Fibroblast of skin of right biceps (primary cell): ENCODE measurements at regions not wholly inside any gene's neighbourhood (a gene's known extent, or its start where the extent isn't known, plus 50 kb on each side); places are given as distances from the start of the nearest gene placed in this dataset.
"Not testable (repeated sequence)": the region's sequence is repeated elsewhere in the genome, so short reads cannot be mapped to it uniquely, and the experiment has no call there.

Experiments
- DNase-seq: peaks from one replicate; pipeline ENCODE4 v3.0.0-alpha.2; 2013

DNA sequence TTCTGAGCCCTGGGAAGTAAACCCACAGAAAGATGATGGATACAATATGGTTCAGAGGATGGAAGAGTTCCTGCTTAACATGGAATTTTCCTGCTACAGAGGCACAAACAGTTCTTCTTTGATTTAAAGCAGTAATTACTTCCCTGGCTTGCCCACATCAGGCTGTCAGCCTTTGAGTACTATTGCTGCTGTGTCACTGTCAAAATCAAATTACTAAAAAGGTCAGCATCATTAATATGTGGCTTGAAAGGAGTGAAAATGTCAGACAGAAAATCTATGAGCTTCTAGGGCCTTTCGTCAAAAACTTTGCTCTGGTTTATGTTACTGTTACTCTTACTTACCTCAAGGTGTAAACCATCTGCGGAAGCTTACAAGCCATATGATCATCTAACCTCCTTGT, 98.6 kb upstream of the DPT start:
- DNase-seq = no peak

DNA sequence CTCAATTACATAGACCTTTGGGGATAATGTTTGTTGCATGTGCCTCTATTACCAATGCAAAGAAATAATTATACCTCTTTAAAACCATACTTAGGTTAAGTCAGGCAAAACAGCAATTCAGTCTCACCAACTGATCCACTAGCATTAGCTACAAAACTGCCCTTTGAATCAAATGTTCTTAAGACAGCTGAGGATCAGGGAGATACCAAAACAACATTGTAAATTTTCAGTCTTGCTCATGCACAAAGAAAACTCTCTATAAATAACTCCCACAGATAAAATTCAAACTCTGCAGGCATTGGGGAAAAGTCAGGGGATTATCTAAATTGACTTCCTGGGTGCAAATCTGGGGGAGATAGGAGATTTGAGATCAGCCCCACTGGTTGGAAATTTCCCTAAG, 100.9 kb upstream of the DPT start:
- no peak for DNase-seq

DNA sequence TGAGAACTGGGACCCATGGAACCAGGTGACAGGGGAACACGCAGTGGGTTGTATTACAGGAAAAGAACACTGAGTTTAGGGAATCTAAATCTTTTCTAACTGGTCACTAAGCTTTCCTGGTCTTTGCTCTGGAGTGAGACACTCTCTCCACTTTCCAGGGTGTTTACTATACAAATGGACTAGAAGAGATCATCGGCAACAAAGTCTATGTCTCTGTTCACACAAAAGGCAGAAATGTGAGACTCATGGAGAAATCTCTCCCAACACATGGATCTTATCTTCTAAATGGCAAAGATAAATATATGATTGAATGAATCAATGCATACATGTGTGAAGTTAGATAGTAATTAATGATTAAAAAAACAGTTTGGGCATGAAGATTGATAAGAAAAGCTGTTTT, 101.6 kb upstream of the DPT start:
- DNase-seq = no peak

DNA sequence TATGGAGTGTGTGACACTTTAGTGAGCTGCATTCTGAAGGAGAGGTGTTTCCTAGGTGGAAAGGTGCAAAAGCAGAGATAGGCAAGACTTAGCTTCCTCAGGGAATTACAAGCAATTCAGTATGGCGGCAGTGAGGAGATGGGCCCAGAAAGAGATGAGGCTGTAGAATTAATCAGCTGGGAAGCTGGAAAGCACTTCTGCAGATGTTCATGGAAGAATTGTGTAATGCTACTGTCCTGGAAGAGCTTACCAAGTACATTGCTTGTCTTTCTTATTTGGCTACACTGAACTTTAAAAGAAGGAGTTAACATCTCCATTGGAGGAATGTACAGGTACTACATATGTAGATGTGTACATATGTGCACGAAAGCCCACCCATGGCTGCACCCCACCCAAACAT, 103.7 kb upstream of the DPT start:
- DNase-seq = no peak

DNA sequence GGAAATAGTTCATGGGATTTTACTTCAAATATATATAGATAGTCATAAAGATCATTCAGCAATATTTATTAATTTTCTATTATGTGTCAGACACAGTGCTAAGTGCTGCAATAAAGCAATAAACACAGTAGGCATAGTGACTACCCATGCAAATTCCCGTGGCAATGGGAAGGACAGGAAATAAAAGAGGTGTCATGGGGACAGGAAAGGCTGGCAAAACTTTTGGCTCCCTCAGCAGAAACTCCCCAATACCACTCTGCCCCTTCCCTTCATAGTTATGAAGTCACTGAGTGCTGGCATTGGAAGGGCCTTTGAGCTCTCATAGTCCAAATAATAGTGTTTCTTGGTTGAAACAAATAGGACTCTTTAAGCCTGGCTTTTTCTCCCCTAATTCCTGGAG, 104.4 kb upstream of the DPT start:
- DNase-seq = no peak

DNA sequence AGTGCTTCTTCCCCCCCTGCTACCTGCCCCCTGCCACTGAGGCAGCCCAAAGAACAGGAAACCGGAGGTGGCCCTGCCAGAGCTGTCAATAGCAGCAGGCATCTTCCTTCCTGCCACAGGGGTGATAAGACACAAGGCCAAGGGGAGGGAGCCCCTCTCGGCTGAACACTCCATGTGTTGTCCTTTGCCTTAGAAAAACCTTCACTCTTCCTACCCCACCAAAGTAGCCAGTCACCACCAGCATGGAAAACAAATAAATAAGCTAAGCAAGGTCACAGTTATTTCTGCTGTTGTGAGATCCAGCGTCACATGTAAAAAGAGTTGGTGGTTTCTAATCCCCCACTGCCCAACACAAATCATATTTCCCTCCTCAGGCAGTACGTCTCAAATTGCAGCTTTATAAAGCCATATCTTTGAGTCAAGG, 104.8 kb upstream of the DPT start:
- DNase-seq = no peak

DNA sequence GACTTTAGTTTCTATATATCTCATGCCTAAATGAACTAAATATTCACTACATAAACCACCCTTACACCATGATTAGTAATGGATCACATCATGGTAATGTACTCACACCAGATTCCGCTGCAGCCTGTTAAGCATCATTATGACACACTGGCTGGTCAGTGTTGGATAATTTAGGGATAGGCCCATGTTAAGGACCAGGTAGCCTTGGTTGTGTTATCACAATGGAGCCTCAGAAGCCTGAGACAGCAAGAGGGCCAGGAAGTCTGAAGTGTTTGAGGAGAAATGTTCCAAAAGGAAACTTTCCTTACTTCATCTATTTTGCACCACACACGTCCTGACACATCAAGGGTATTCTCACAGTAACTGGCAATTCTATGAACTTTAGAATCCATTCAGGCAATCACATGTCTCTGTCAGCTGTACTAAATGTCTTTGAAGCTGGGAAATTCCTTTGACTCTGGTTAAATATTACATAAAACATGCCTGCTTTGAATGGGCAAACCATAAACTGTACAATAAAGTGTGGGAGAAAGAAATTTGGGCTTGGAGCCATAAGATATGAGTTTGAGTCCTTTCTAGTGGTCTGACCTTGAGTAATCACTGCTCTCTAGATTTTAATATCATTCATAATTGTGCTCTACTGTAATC, 105.3 kb upstream of the DPT start:
- DNase-seq = no peak

DNA sequence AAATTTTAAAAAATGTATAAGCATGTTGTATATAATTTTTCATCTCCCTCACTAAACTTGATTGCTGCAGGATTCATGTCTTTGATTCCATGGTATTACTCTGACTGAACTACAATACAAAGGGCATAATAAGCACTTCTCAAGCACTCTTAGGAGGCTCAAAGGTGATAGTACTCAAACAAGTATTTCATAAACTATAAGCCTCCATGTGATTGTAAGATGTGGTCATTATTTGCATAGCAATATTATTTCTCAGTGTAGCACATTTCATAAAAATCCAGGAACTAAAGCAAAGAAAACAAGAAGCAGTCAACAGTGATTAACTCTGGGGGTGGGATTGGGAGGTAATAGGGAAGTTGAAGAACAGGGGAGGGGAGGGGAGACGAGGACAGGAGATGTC, 106.2 kb upstream of the DPT start:
- DNase-seq = no peak

DNA sequence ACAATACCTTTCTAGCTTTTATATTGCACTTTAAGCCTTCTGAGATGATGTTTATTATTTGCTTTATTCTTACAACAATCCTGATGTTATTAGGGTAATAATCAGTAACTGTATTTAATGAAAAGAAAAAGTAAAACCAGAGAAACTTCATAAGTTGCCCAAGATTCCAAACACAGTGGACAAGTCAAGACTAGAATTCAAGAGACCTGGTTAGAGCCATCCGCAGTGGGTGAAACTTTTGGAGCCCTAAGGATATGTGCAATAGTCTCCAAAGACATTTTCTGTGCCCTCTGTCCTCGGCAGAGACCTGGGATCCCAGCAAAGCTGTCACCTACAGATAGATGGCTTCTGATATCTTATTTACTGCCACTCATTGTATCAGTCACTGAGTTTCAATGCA, 106.8 kb upstream of the DPT start:
- no peak for DNase-seq

DNA sequence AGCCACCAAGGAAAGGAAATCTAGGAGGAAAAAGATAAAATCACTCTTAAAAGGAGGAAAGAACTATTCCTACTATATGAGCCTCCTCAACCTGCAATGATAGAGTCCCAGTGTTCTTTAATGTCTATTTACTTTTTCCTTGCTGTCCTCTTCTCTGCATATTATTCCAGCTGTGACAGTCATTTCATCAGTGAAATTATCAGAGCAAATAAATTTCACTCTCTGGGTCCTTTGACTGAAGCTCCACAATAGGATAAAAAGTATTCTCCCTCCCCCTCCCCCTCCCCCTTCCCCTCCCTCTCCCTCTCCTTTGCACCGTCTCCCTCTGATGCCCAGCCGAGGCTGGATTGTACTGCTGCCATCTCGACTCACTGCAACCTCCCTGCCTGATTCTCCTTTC, 107.5 kb upstream of the DPT start:
- DNase-seq = no peak

DNA sequence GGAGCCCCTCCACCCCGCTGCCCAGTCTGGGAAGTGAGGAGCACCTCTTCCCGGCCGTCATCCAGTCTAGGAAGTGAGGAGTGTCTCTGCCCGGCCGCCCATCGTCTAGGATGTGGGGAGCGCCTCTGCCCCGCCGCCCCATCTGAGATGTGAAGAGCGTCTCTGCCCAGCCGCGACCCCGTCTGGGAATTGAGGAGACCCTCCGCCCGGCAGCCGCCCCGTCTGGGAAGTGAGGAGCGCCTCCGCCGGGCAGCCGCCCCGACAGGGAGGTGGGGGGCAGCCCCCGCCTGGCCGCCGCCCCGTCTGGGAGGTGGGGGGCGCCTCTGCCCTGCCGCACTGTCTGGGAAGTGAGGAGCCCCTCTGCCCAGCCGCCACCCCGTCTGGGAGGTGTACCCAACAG, 108.2 kb upstream of the DPT start:
- not testable (repeated sequence) for DNase-seq

DNA sequence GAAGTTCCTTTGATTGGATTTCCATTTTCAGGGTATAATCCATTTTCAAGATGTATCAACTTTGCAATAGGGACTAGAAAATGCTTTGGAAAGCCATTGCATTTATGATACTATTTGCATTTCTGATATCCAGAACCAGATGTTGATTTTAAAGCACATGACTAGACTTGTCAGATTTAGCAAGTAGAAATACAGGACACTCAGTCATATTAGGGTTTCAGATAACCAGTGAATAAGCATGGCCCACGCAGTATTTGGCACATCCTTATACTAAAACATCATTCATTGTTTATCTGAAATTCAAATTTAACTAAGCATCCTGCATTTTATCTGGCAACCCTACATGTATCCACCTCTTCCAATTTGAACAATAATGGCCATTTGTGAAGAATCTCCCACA, 113.3 kb upstream of the DPT start:
- no peak for DNase-seq

DNA sequence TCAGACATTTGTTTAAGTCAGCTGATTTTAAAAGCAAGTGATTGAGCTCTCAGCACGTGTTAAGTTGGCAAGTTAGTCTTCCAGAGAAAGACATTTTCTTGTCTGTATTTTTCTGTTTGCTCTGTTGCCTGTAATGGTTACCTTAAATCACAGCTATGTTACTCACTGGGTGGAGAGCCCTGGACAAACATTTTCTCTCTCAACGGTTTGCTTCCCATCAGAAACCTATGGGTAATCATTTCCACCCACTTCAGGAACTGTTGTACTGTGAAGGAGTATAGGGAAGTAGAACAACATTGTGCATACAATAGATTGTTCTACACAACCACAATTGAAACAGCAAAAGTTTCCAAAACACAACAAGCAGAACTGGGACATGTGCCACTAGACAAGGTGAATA, 113.9 kb upstream of the DPT start:
- no peak for DNase-seq

DNA sequence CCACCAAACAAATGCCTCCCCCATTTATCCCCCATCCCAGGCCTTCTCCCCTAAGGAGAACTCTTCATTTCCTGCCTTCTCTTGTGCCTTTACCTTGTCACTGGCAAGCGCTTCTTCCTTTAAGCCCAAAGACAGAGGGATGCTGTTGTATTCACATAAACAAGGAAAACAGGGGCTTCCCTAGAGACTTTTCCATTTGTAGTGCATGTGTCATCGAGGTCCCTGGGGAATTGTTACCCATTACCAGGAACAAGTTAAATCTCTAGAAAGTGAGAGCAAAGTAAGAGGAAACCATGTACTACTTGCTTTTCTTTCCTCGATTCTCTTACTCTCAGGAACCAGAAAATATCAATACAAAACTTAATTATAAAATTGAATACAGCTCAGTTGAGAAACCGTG, 114.4 kb upstream of the DPT start:
- DNase-seq = no peak

DNA sequence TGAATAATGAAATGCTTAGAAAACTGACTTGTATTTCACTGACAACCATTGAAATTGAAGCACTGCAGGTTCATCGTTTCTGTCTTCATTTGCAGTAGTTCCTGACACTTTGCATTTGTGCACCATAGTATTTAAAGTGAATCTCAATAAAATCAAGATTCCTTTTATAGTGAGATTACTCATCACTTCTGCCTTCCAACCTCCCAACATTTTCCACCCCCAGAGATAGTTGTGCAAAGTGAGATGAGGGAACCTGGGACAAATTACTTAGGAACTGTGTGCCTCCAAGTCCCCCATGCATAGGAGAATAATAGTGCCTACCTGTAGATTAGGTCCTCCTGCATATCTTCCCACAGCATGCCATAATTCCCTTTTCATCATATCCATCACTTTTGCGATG, 114.9 kb upstream of the DPT start:
- DNase-seq = no peak

DNA sequence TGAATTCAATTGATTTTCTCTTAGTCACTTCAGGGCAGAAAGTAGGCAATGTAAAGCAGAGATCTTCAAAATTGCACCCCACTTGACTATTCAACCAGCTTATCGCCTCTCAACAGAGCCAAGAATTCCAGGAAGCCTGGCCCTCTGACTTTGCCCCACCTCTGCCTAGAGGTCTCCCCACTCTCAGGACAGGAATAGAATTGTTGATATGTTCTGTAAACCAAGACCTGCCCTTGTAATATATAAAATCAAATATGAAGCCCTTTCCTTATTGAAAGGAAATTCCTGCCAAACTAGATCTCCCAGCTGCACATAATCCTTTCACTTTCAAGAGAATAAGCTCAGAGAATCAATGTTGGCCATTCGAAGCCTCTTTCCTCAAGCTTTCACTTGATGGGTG, 116.1 kb upstream of the DPT start:
- DNase-seq = no peak

DNA sequence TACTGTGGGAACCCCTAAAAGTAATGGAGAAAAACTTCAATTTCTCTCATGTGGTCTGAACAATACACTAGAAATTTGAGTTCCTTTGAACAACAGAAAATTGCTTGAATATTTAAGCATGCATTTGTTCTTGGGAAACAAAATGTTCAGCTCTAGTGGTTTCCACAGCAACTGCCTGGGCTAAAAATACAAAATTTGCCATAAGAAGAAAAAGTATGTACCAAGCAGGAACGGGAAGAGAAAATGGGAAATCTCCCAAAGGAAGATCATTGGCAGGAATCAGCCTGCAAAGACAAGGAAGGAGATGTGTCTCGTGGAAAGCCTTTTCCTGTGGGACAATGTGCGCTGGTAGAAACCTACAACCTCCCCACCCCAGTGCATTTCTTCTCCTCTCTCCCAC, 119.0 kb upstream of the DPT start:
- DNase-seq = no peak

DNA sequence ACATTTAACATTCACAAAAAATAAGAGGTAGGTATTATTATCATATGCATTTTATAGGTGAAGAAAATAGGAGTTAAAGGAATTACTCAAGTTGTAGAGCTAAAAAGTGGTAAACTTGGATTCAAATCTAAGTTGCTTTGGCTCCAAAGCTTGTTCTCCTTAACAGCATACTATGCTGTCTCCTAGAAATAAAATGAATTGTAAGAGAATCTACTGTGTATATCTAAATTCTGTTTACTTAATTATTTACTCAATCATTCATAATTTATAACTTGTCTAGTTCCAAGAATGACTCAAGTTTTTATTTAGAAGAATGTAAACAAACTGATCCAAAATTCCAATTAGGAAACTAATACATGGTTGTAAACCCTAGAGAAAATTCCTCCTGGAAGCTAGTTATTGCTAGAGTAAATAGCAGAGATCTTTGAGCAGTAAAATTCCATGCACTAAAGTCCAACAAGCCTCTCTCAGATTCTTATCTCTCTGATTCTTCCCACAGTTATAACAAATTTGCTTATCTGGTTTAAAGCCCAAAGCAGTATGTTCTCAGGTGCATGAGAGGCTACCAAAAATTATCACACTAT, 132.5 kb upstream of the DPT start:
- DNase-seq = no peak

DNA sequence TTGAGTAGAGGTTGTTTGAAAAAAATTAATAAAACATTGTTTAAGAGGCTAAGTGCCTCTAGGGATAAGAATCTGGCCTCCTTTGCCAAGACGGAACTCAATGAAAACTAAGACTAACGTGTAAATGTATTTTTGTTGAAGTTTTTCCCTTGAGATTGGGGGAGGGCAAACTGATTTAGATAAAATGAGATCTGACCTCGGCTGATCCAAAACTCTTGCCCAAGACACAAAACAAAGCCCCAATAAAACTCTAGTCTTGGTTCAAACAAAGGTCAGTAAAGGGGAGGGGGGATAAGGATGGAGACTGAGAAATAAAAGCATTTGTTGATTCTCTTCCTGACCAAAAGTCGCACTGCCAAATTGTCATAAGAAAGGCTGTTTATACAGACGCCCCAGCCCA, 134.8 kb upstream of the DPT start:
- no peak for DNase-seq

DNA sequence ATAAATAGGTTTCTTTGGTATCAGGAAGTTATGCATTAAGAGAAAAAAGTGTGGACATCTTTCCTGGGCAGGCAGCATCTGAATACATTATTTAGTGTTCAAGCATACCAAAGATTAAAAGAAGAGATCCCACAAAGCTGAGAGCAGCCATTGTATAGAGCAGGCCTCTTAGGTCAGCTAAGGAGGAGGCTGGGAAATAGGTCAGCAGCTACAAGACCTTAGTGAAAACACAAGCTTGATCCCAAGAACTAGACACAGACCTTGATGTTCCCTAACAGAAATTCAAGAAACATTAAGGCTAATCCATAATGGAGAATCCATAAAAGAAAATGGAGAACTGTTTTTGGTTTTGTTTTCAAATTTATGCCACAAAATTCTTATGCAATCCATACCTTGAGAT, 135.3 kb upstream of the DPT start:
- no peak for DNase-seq

DNA sequence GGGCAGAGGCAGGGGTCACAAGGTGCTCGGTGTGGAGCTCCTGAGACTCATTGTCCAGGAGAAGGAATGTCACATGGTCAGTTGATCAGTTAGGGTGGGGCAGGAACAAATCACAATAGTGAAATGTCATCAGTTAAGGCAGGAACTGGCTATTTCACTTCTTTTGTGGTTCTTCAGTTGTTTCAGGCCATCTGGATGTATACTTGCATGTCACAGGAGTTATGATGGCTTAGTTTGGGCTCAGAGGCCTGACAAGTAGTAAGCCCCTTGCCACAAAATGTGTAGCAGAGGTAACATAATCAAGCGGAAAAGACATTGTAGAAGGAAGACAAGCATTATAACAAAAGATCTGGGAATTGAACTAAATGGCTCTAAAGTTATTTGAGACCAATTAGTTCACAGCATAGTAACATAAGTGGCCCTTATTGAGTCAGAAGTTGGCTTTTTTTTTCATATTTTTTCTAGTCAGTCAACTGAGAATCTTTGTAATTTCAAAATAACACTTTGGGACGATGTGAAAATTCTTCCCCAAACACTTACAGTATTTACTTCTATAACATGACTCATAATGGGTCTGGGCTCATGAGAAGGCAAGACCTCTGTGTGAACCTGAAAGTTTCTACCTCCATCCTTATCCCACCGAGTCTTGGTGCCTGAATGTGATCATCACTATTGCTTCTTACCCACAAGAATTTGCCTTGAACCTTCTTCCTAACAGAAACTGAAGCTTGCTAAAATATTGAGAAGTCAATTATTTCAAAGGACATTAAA, 137.0 kb upstream of the DPT start:
- no peak for DNase-seq

DNA sequence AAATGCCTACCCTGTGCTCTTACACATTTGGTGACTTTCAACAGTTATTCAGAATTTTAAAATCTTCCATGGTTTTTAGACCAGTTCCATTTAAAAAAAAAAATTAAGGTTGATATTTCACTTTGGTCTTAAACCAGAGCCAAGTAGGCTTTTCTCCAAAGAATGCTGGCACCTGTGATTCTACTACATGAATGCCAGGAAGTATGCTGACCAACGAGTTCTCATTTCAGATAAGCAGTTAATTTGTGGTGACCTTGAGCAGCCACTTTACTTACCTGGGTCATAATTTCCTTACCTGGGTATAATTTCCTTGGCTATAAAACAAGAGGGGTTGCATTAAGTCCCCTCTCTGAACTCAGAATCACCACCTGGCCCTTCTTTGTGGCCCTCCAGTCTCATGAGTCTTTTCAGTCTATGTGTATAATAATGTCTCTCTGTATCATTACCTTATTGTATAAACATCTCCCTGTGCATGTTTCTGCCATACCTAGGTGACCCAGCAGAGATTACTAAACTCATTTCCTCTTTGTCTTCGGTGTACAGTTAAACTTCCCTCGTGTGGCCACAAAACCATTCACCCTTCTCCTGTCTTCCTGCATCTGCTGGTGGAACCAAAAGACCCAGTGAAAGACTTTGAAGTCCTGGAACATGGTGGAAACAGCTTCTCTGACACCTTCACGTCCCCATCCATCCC, 139.1 kb upstream of the DPT start:
- no peak for DNase-seq

DNA sequence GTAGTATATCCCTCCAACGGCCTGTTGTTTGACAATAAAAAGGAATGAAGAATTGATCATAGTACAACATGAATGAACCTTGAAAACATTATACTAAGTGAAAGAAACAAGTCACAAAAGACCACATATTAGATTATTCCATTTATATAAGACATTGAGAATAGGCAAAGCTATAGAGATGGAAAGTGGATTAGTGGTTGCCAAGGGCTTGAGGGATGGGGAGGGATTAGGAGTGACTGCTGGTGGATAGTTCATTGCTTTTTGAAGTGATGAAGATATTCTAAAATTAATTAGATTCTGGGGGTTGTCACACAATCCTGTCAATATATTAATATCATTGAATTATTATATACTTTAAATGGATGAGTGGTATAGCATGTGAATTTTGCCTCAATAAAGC, 142.5 kb upstream of the DPT start:
- DNase-seq = no peak

DNA sequence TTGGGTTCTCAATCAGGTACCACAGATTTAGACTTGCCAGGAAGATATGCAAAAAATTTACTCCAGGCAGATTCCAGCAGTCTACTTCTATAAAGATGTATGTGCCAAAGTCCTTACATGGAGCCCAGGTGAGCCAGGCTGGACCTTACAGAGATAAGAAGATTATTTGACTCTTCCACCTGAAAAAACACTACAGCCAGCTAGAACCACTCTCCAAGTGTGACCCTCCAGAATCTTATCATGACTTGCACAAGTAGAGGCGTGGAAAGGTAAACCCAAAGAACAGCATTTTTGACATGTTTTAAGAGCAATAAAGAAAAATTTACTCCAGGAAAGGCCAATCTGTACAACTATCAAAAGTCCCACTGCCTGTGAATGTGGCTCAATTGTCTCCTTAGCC, 146.8 kb upstream of the DPT start:
- DNase-seq = no peak
